ENCODE measurements at regions not wholly inside any gene's neighbourhood (a gene's known extent, or its start where the extent isn't known, plus 50 kb on each side); places are given as distances from the start of the nearest gene placed in this dataset.

GRCh38 chr12:5096241-5096924 lies 52.7 kb downstream of the KCNA5 start:
- Histone ChIP-seq H3K27ac (no peak overlapping the region), H3K36me3 (no peaks in the 10 kb centered on the region), H3K27me3 (no peaks in the 10 kb centered on the region), H3K9me3 (no peaks in the 10 kb centered on the region), H3K4me1 (no peaks in the 10 kb centered on the region), H3K4me3 (no peak overlapping the region)
- intact Hi-C loops (cut with DNase I; ENCODE audit: low total_unique reads), result no loop called here
- DNase-seq, result no peak
- TF ChIP-seq POLR2A (IDR thresholded peaks at IDR 0.05) (no peak), CTCF (IDR thresholded peaks at IDR 0.05) (no peak)

GRCh38 chr12:5097786-5098185 lies 54.1 kb downstream of the KCNA5 start:
- no peaks in the 10 kb centered on the region for H3K9me3 ChIP-seq
- intact Hi-C loops (cut with DNase I; ENCODE audit: low total_unique reads), result no loop called here
- no peaks in the 10 kb centered on the region for H3K27me3 ChIP-seq
- H3K4me1 ChIP-seq, result no peaks in the 10 kb centered on the region
- DNase-seq, result no peak
- H3K27ac ChIP-seq, result no peak overlapping the region
- no peak overlapping the region for H3K4me3 ChIP-seq
- H3K36me3 ChIP-seq, result no peaks in the 10 kb centered on the region
- TF ChIP-seq CTCF (IDR thresholded peaks at IDR 0.05) (no peak), POLR2A (IDR thresholded peaks at IDR 0.05) (no peak)

GRCh38 chr12:5099136-5099535 lies 55.5 kb downstream of the KCNA5 start:
- no peak overlapping the region for H3K4me3 ChIP-seq
- no peaks in the 10 kb centered on the region for H3K9me3 ChIP-seq
- no peaks in the 10 kb centered on the region for H3K36me3 ChIP-seq
- no peak for DNase-seq
- H3K27ac ChIP-seq, result no peak overlapping the region
- intact Hi-C loops (cut with DNase I; ENCODE audit: low total_unique reads), result no loop called here
- no peak for TF ChIP-seq CTCF (IDR thresholded peaks at IDR 0.05)
- TF ChIP-seq POLR2A (IDR thresholded peaks at IDR 0.05), result no peak
- H3K27me3 ChIP-seq, result no peaks in the 10 kb centered on the region
- no peaks in the 10 kb centered on the region for H3K4me1 ChIP-seq

GRCh38 chr12:5099591-5099990 lies 55.9 kb downstream of the KCNA5 start:
- H3K4me3 ChIP-seq, result no peak overlapping the region
- H3K36me3 ChIP-seq, result no peaks in the 10 kb centered on the region
- TF ChIP-seq CTCF (IDR thresholded peaks at IDR 0.05) (no peak), POLR2A (IDR thresholded peaks at IDR 0.05) (no peak)
- no peak overlapping the region for H3K27ac ChIP-seq
- intact Hi-C loops (cut with DNase I; ENCODE audit: low total_unique reads), result no loop called here
- no peaks in the 10 kb centered on the region for H3K27me3 ChIP-seq
- DNase-seq, result no peak
- H3K4me1 ChIP-seq, result no peaks in the 10 kb centered on the region
- no peaks in the 10 kb centered on the region for H3K9me3 ChIP-seq

- no peak for TF ChIP-seq POLR2A (IDR thresholded peaks at IDR 0.05)
- TF ChIP-seq CTCF (IDR thresholded peaks at IDR 0.05), result no peak
- Histone ChIP-seq H3K9me3 (no peaks in the 10 kb centered on the region), H3K4me3 (no peak overlapping the region), H3K27me3 (no peaks in the 10 kb centered on the region), H3K27ac (no peak overlapping the region), H3K4me1 (no peaks in the 10 kb centered on the region), H3K36me3 (no peaks in the 10 kb centered on the region)
- DNase-seq, result no peak
- intact Hi-C loops (cut with DNase I; ENCODE audit: low total_unique reads), result no loop called here
Measured at GRCh38 chr12:5101686-5102085, 58.0 kb downstream of the KCNA5 start.
